ENCODE measurements at regions not wholly inside any gene's neighbourhood (a gene's known extent, or its start where the extent isn't known, plus 50 kb on each side); places are given as distances from the start of the nearest gene placed in this dataset.

DNA sequence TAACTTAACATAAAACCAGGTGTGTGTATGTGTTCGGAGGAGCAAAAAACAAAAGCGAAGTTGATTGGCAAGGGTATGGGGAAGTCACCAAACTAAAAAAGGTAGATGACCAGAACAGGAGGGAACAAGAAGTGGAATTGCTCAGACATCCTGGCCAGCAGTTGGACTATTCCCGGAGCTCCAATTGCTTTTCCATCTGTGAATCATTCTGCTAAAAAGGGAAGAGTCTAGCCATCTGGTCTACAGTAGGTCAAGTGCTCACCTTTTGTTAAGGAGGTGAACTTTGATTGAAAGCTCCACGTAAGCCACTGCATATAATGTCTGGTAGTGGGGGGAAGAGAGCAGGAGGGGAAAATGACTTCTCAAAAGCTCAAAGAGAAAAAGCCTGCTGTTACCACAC is 50.0 kb upstream of the BET1 start:
- DNase-seq = no peak

DNA sequence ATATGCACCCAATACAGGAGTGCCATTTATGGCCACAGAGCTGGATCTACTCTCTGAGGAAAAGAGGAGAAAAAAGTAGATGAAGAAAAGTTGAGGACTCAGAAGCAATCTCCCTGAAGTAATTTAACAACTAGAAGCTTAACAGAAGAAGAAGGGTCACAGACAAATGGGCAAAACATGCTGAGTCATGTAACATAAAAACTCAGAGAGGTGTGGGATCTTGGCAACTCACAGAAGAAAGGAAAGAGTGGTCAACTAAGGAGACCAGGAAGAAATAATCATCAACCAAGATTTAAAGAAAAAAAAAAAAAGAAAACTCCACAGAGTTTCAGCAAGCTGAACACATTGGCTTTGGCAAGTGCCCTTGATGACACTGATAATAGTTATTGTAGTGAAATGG is 51.8 kb upstream of the BET1 start:
- no peak for DNase-seq

DNA sequence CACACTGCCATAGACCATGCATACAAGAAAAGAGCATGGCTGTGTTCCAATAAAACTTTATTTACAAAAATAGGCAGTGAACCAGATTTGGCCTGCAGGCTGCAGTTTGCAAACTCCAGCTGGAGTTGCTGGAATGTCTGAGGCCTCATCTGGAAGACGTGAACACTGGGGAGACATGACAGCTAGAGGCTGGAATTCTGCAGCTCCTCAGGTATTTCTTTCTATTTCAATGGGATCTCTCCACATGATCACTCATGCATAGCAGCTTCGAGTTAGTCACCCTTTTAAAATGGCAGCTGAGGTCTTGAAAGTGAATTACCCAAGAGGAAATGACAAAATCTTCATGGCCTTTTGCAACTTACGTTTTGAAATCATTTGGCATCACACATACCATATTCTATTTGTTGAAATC is 52.6 kb upstream of the BET1 start:
- no peak for DNase-seq

DNA sequence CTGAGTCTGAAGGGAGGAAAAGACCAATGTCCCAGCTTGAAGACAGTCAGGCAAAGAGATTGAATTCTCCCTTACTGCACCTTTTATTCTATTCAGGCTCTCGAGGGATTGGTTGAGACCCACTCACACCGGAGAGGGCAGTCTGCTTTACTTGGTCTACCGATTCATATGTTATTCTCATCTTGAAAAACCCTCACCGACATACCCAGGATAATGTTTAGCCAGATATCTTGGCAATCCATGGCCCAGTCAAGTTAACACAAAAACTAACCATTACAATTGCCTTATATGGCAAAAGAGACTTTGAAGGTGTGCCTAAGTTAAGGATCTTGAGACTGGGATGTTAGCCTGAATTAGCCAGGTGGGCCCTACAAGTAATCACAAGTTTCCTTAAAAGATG is 53.8 kb upstream of the BET1 start:
- no peak for DNase-seq

DNA sequence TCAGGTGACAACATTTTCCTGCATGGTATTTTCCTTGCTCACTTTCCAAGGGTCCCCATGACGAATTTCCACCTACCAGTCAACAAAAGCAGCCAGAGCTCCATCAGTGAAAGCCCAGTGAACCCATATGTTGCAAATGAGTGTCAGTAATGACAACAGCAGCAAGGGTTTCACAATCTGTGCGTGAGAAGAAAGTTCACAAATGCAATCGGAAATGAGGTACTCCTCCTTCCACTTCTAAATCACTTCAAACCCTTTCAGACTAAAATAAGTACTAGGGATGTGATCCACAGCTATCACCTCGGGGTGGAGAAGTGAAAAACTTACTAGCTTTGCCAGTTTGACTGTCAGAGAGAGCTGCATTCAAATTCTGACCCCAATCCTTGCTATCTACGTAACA is 55.6 kb upstream of the BET1 start:
- no peak for DNase-seq

DNA sequence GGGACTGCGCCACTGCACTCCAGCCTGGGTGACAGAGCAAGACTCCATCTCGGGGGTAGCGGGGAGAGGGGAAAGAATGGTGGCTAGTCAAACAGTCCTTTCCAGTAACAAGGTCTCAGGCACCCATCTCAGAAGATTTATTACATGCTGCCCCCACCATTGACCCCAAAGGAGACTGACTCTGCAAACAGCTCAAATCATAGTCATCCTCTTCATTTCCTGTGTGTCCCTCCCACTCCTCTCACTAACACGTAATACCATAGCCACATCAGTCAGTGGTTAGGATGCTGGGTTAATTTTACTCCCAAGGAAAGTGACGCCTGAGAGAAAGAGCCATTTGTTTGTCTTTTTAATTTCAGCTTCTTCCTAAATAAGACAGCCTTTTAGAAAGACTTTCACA is 56.6 kb upstream of the BET1 start:
- no peak for DNase-seq

DNA sequence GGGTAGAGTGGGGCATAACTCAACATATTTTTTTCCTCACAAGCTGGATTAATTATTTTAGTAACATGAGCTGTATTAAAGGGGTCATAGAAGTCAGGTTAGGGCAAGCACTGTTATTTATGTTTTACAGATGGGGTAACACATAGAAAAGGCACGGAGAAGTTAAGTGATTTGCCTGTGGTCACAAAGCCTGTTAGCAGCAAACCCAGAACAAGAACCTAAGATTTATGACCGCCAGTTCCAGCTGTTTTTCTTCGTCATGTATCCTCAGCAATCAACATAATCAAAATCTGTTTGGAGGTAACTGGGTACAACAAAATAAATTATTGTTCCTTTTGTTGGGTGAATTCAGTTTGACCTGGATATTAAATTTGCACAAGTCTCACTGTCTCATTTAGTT is 57.2 kb upstream of the BET1 start:
- DNase-seq = no peak

DNA sequence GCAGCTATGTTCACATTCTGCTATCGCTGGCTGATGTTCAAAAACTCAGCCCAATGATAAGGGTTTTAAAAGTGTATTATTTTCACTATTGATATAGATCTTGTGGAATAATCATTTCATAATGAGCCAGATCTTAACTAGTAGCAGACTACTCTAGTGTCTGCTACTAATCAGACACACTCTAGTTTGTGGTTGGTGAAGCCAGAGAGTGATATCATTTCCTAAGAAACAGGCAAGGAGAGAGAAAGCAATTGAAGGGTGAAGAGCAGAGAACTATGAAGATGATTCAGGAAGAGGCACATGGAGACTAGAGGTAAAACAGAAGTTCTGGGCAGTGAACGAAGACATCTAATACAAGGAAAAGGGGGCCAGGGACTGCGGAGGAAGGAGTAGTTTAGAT is 58.2 kb upstream of the BET1 start:
- no peak for DNase-seq

DNA sequence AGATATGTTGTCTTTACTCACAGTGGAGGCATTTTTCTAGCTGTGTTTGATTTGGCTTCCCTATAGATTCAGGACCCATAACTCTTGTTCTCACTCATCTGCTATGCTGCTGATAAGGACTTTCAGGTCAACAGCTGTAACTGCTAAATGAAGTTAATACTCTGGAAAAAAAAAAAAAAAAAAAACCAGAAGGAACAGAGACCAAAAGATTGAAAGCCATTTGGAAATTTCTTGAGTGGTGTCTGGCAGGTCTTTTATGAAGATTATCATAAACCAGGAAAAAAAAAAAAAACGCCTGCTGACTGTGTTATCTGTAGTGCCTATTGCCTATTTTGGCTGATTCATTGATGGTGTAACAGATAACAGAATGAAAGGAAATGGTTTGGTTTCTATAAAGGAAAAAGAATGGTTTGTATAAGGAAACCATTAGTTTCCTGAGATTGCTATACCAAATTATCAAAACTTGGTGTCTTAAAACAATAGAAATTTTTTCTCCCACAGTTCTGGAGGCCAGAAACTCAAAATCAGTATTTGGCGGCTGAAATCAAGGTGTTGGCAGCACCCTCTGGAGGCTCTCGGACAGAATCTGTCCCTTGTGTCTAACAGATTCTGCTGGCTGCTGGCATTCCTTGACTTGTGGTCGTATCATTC is 60.5 kb upstream of the BET1 start:
- no peak for DNase-seq

DNA sequence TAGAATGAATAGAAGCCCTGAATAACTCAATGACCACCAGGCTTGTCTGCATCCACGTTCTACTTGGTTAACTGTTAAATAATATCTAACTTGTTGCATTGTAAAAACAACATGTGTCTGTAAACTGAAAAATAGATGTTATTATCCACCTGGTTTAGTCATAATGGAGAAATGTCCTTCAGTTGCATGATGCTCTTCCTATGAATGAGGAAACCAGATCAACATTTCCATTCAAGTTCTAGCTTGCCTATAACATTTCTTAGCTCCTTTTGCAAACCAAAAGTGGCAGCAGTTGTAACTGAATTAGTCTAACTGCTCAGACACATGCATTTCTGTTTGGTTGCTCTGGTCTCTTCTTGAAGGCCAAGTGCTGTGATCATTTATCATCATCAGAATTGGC is 62.9 kb upstream of the BET1 start:
- DNase-seq = no peak

DNA sequence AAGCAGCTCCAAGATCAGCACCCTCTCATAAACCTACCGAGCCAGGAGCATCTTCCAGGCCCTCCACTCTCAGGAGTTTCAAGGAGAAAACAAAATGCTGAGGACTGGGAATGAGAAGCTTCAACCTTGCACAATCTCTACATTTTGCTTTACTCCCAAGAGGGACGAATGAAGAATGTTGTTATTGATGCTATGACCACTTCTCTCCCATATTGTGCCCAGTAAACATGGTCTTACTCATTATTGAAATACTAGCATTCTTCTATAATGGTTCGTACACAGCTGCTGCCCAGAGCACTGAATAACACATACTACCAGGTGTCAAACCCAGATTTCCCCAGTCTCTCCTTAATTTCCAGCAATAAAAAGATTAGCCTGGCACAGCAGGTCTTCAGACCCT is 63.4 kb upstream of the BET1 start:
- DNase-seq = no peak

DNA sequence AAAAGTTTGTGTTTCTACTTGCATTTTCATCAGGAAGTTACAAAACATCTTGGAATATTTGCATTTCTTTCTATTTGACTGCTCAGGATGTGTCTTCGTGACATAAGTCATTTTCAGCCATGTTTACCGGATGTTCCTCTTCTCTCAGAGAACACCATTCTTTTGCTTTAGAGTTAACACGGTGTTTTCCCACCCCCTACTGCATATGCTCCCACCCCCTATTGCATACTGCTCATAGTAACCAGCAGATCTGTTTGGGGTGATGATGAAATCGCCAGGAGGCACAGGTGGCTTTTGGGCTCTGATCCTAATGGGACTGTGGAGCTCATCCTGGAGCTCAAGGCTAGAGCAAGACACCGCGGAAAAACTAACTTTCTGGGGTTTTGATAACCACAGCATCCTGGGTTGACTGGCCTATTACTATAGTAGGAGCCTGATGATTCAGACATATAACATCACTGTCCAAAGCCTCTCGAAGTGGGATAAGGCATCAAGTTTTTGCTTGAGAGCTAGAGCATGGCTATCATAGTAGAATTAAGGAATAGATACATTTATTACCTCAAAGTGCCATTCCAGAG is 65.1 kb upstream of the BET1 start:
- no peak for DNase-seq

DNA sequence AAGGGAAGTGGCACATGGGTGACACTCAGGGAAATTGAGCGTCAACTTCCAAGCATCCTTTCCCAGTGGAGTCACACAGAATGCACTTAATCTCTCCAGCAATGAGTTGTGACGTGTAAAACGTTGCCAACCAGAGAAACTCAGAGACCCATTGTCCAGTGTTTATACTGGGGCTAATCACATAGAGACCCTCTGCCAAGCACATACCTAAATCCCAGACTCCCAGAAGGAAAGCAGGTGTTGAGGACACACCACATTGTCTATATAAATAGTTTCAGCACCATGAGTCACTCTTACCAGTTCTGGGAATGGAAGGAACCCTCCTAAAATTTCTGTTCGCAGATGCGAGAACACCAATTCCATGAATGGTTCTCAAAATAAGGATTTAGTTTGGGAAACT is 76.4 kb upstream of the BET1 start:
- DNase-seq = no peak

DNA sequence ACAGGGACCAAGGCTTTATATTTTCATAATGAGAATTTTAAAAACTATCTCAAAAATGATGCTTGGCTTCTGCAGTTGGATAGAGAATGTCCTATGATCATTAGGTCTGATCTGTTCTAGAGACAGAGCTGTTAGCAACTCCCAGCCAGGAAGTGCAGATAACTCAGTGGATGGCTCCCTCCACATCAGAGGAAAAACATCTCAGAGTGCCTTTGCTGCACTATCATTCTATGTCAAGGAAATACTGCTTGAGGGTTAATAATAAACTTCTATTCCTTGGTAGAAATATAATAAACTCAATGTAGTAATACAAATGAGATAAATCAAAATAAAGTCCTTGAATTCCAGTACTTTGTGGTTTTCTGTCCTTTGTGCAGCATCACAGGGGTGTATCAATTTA is 78.0 kb upstream of the BET1 start:
- DNase-seq = no peak

DNA sequence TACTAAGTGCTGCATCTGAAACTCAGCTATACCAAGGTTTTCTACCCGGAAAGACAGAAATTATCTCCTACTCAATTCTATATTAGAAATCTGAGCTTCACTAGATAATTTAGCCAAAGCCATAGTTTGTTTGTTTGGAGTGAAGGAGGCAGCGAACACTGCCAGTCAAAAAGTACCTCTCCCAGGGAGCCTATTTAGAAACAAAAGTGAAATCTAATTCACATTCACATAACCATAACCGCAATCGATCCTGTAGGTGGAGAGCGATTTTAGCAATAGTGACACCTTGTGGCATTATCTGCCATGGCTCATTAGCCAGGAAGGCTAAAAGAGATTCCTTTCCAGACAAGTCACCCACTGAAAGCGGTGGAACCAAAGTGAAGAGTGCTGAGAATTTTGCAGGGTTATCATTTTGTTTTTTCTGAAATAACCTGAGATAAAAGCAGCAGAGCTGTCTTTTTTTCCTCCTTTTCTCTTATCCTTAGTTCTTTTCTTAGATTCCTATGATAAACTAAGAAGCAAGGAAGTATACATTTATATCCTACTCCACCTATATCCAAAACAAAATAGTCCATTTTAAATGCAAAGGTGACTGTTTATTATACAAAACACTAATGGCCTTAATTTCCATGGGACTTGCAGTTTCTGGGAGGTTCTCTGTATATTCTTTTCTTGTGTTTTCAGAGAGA is 83.7 kb upstream of the BET1 start:
- peak; percentile 22 to 46 for DNase-seq

DNA sequence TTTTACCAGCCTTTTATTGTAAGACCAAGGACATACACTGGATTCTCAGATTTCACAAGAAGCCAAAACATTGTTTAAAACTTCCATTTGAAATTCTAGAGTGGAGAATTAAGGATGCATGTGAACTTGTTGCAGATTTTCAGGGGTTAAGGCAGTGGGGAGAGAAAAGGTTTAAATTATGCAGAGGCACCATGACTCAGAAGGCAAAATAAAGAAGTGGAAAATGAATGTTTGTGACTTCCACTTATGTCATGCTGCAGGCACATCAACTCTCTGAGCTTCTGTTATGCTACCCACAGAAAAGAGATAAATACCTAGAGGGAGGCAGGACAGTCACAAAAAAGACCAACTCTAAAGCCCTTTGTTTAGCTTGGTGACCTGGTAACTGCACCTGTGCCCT is 84.4 kb upstream of the BET1 start:
- no peak for DNase-seq

DNA sequence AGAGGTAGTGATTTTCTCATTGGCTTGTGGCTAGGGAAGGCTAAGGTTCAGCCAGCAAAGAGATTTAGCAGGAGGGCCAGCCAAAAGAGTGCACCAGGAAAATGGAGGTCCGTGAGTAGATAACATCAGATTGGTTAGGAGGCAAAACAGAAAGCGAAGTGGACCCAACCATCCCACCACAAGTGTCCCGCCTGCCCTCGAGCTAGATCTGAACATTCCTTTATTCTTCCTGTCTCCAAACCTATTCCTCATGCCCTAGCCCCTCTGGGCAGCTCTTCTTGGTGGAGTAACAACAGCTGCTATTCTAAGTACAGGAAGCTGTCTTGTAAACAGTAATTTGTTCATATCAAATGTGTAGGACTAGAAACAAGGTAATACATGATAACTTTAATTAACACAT is 85.7 kb upstream of the BET1 start:
- no peak for DNase-seq

DNA sequence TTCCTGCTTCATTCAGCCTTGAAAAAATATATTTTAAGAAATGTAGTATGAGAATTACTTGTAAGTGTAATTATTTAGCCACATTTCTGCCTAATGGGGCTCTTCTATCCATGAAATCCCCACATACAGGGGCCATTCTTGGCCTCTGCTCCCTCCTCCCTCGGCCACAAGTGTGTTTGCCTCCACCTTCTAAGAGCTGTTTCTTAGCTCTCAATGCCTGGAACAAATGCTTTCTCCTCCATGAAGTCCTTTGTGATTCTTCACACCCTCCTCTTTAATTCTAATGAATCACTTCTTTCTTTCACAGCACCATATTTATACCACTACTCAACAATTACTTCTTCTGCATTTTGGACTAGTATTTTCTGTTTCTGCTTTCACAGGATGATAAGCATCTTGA is 88.8 kb upstream of the BET1 start:
- no peak for DNase-seq

DNA sequence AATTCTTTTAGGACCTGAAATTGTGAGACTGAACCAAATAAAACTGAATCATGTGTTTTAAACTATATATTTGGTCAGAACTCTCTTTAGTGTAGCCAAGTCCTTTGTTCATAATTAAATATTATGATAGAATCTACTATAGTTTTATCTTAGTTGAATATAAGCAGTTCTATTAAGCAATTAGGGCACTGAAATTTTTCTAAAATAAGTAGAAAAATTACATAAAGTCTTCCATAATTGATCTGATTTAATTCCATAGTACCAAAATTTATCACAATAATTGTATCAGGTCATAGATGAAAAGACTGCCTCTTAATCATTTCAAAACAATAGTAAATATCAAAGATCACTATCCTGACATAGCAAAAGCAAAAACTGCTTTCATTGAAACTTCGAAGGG is 90.1 kb upstream of the BET1 start:
- DNase-seq = no peak

DNA sequence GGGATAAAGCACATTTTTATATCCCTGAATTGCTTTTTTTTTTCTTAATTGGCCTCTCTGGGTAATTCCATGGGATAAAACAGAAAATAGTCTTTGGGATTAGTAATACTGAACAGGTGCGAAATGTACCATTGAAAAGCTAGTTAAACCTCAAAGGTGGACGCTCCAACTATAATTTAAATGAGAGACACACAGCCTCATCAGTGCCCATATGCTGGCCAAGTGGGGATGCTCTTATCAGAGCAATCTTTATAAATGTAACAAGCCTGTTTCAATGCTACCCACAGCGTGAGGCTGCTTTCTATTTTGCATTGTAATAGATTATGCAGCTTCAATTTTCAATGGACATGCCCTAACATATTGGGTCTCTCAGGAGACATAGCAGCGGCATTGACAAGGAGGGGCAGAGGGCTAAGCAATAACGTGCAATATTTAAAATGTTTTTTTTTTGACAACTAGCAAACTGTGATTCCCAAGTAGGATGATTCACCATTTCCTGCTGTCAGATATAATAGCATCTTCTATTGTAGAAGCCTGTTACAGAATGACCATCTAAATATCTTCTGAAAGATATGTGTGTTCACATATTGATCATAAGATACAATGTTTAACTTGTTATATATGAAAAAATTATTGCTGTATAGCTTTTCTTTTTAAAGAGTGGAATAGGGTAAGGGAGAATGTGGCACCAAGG is 91.3 kb upstream of the BET1 start:
- DNase-seq = no peak

DNA sequence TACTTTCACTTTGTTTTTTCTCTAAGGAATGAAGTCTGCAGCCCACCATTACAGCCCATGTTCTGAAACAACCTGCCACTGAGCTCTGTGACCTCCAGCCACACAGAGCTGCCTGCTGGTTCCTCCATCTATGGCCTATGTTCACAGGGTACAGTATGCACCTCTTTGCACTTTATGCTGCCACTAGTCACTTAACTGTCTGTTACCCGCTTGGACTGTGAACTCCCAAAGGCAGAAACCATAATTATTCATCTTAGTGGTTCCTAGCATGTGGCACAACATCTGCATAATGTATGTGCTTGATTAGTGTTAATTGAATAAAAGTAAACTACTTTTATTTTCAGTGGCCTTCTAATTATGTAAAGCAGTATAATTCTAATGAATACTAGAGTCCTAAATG is 95.5 kb upstream of the BET1 start:
- no peak for DNase-seq

DNA sequence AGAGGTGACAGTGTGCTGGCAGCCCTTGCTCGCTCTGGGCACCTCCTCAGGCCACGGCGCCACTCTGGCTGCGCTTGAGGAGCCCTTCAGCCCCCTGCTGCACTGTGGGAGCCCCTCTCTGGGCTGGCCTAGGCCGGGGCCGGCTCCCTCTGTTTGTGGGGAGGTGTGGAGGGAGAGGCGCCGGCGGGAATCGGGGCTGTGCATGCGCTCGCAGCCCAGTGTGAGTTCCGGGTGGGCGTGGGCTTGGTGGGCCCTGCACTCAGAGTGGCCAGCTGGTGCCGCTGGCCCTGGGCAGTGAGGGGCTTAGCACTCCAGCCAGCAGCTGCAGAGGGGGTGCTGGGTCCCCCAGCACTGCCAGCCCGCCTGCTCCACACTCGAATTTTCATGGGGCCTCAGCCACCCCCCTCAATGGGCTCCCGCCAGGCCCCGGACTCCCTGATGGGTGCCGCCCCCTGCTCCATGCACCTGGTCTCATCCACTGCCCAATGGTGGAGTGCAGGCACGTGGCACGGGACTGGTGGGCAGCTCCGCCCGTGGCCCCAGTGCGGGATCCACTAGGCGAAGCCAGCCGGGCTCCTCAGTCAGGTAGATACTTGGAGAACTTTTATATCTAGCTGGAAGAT is 96.7 kb upstream of the BET1 start:
- no peak for DNase-seq

DNA sequence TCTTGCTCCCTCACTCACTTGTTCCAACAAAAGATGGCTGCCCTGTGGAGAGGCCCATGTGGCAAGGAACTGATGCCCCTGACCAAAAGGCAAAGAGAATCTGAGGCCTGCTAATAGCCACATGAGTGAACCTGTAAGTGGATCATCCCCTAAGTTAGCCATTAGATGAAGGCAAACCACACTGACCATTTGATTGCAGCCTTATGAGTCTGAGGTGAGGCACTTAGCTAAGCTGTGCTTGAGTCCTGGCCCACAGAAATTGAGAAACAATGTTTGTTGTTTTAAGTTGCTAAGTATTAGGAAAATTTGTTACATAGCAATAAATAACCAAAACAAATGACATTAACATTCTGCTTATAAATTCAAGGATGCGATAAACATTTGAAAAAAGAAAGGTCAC is 100.1 kb upstream of the BET1 start:
- DNase-seq = no peak

DNA sequence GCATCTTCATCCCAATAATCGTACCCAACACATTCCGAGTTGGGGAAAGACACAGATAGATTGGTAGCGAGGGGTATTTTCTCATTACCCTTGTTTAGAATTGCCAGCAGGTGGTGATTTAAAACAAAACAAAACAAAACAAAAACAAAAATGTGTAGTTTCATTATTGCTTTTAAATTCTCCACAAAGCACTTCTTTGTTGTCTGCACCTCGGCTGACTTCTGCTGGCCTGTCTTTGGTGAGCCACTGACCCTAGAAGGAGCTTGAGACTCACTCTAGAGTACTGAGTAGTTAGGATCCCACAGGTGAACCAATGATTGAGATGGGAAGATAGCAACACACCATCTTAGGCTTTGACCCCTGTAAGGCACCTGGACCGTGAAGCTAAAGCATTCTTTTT is 105.4 kb upstream of the BET1 start:
- no peak for DNase-seq

All from activated CD4-positive, alpha-beta T cell treated with anti-CD3 and anti-CD28 coated beads for 4 hours (primary cell).